ENCODE measurements at regions not wholly inside any gene's neighbourhood (a gene's known extent, or its start where the extent isn't known, plus 50 kb on each side); places are given as distances from the start of the nearest gene placed in this dataset.

- no peak for TF ChIP-seq EZH2 (IDR thresholded peaks at IDR 0.05; ENCODE audit: low read length)
- peak in 2 of 3 experiments; percentile 9 to 30 for TF ChIP-seq CTCF (optimal IDR thresholded peaks at IDR 0.05 in 1 of 3, IDR thresholded peaks at IDR 0.05 in 1 of 3, conservative IDR thresholded peaks at IDR 0.05 in 1 of 3; ENCODE audit: extremely low read depth in 1 of 3, insufficient read depth in 2 of 3, low read length in 3 of 3)
These were observed 57.1 kb downstream of the ZFP36L2 start for GRCh38 chr2:43169099-43169945.

Data from keratinocyte (primary cell).